ENCODE measurements at regions not wholly inside any gene's neighbourhood (a gene's known extent, or its start where the extent isn't known, plus 50 kb on each side); places are given as distances from the start of the nearest gene placed in this dataset.

DNA sequence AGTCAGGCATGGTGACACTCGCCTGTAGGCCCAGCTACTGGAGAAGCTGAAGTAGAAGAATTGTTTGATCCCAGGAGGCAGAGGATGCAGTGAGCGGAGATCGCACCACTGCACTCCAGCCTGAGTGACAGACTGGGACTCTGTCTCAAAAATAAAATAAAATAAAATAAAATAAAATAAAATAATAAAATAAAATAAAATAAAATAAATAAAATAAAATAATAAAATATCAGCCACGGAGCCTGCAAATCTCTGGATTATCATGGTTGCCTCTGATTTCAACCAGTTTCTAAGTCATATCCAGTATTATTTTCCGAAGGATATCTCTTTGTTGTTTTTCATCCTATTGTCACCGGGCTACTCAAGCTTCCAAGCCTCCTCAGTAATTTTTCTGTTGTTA is 51.7 kb upstream of the FZD8 start:
- Mint-ChIP-seq H3K9me3 (no peaks in the 10 kb centered on the region), H3K4me1 (no peaks in the 10 kb centered on the region), H3K4me3 (no peak overlapping the region), H3K27me3 (peaks cover 5% of the 10 kb centered on the region), H3K27ac (no peak overlapping the region), H3K36me3 (no peaks in the 10 kb centered on the region)
- DNase-seq (ENCODE audit: low spot score in 2 of 2) (no peak), ATAC-seq (ENCODE audit: low read depth) (no peak)

All from memory B cell (primary cell).